Body of pancreas (tissue), 4 donors: ENCODE measurements at regions not wholly inside any gene's neighbourhood (a gene's known extent, or its start where the extent isn't known, plus 50 kb on each side); places are given as distances from the start of the nearest gene placed in this dataset.

Source experiments
- ATAC-seq: fragments of 150-250 bp; one replicate; pipeline ENCODE4 v1.9.1; 2016
- DNase-seq, 4 donors: peaks; one replicate each; pipeline ENCODE4 v3.0.0-alpha.2; 2019
- H3K27ac ChIP-seq, 4 donors: fragments of 200-600 bp; sonication (generic); 1 replicate in 3 of 4; 2 replicates in 1 of 4; pipeline versions ENCODE4 v1.5.1 to v1.6.1; 2016 to 2019; ENCODE audit warnings: mild to moderate bottlenecking in 1 of 4, mixed read lengths in 1 of 4, moderate library complexity in 1 of 4
- H3K27me3 ChIP-seq, 2 donors: fragments of 200-600 bp; sonication (generic); one replicate each; pipeline ENCODE4 v1.6.0; 2016; ENCODE audit warnings: mild to moderate bottlenecking in 1 of 2
- H3K36me3 ChIP-seq, 2 donors: fragments of 200-600 bp; sonication (generic); replicated peaks in 1 of 2; 2 replicates each; pipeline ENCODE4 v1.5.1; 2016; ENCODE audit warnings: low read depth in 2 of 2; ENCODE audit not compliant: insufficient read depth in 1 of 2
- H3K4me1 ChIP-seq: fragments of 200-600 bp; sonication (generic); one replicate; pipeline ENCODE4 v1.6.0; 2016
- H3K4me3 ChIP-seq, 2 donors: fragments of 200-600 bp; sonication (generic); 1 replicate in 1 of 2; 2 replicates in 1 of 2; pipeline ENCODE4 v1.5.1; 2016 to 2019
- H3K9me3 ChIP-seq, 3 donors: fragments of 200-600 bp; sonication (generic); 1 replicate in 2 of 3; 2 replicates in 1 of 3; pipeline ENCODE4 v1.5.1; 2016
- CTCF ChIP-seq, 7 experiments: fragments of 450-650 bp in 4 of 7; fragments of 200-600 bp in 3 of 7; sonication (generic) in 3 of 7; IDR thresholded peaks; one replicate each; pipeline ENCODE4 v1.5.1; 2016 to 2019; ENCODE audit warnings: antibody characterized with exemption in 7 of 7
- POLR2A ChIP-seq, 3 donors: fragments of 450-650 bp; IDR thresholded peaks; one replicate each; pipeline ENCODE4 v1.6.1; 2016; ENCODE audit warnings: antibody characterized with exemption in 3 of 3, mild to moderate bottlenecking in 2 of 3
- WGBS, 2 donors: methylation state at CpG; one replicate each; pipeline ENCODE4 v1.1.5; 2017; 5-methylcytosine and 5-hydroxymethylcytosine counted together
- intact Hi-C: fragments of 100-400 bp; cut with DNase I; formaldehyde crosslinking; loops from one replicate; pipeline ENCODE4 v1.15.1; 2023

DNA sequence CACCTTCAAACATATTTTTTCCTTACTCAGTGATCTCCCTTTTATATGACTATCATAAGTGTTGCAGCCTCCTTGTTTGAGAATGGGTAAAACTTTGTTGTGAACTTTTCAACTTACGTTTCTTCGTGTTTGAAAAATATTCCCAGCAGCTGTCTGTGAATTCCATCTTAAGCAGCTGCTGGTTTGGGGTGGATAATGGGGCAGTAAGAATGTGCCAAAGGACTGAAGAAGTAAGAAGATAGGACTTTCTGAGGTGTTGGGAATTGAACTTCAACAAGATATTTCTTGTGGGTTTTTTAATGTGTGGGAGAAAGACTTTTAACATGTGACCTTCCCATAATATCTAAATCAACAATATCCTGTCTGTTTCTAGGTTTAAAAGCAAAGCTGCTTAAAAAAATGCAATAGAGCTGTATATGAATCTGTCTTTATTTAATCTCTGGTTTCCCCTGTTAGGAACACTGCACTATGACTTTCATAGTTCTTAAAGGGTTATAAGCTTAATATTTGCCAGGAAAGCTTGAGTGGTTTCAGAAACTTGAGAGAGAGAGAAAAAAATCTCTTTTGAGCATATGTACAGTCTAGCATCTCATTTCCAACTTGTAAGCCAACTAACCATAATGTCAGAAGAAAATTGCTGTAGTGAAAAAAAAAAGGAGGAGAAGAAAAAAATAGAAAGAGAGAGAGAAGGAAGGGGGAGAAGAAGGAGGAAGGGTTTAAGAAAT lies 1659.2 kb upstream of the FLRT2 start:
- ATAC-seq: no peak
- no peaks in the 10 kb centered on the region for H3K9me3 ChIP-seq
- no peaks in the 10 kb centered on the region for H3K27me3 ChIP-seq
- H3K36me3 ChIP-seq: no peaks in the 10 kb centered on the region
- H3K4me1 ChIP-seq: no peaks in the 10 kb centered on the region
- DNase-seq: no peak
- H3K4me3 ChIP-seq: no peak overlapping the region
- H3K27ac ChIP-seq: no peak overlapping the region
- TF ChIP-seq POLR2A (IDR thresholded peaks at IDR 0.05) (no peak), CTCF (IDR thresholded peaks at IDR 0.05) (no peak)
- 73 to 83% methylated on average over 2 of the region's 2 CpGs for WGBS, 2 donors
- intact Hi-C loops: no loop called here

- H3K9me3 ChIP-seq: no peaks in the 10 kb centered on the region
- ATAC-seq (no peak), DNase-seq (no peak)
- no peak overlapping the region for H3K27ac ChIP-seq
- H3K36me3 ChIP-seq: no peaks in the 10 kb centered on the region
- intact Hi-C loops: no loop called here
- no peaks in the 10 kb centered on the region for H3K27me3 ChIP-seq
- no peaks in the 10 kb centered on the region for H3K4me1 ChIP-seq
- H3K4me3 ChIP-seq: no peak overlapping the region
- WGBS, 2 donors: 49 to 58% methylated on average over 3 of the region's 3 CpGs
- TF ChIP-seq CTCF (IDR thresholded peaks at IDR 0.05): no peak
- no peak for TF ChIP-seq POLR2A (IDR thresholded peaks at IDR 0.05)
These were observed 1656.3 kb upstream of the FLRT2 start for GRCh38 chr14:83873669-83874068.

- Histone ChIP-seq H3K27me3 (no peaks in the 10 kb centered on the region), H3K27ac (no peak overlapping the region), H3K9me3 (no peaks in the 10 kb centered on the region), H3K4me1 (no peaks in the 10 kb centered on the region), H3K4me3 (no peak overlapping the region), H3K36me3 (no peaks in the 10 kb centered on the region)
- DNase-seq (no peak), ATAC-seq (no peak)
- intact Hi-C loops: no loop called here
- 65 to 69% methylated on average over 1 of the region's 1 CpG for WGBS, 2 donors
- TF ChIP-seq CTCF (IDR thresholded peaks at IDR 0.05) (no peak), POLR2A (IDR thresholded peaks at IDR 0.05) (no peak)
These were observed 1655.3 kb upstream of the FLRT2 start for GRCh38 chr14:83874662-83875061.

- DNase-seq (no peak), ATAC-seq (no peak)
- Histone ChIP-seq H3K4me3 (no peak overlapping the region), H3K36me3 (no peaks in the 10 kb centered on the region), H3K27ac (no peak overlapping the region), H3K27me3 (no peaks in the 10 kb centered on the region), H3K9me3 (no peaks in the 10 kb centered on the region), H3K4me1 (no peaks in the 10 kb centered on the region)
- intact Hi-C loops: no loop called here
- no peak for TF ChIP-seq POLR2A (IDR thresholded peaks at IDR 0.05)
- no peak for TF ChIP-seq CTCF (IDR thresholded peaks at IDR 0.05)
- 59 to 71% methylated on average over 1 of the region's 1 CpG for WGBS, 2 donors
These were observed 1646.2 kb upstream of the FLRT2 start for GRCh38 chr14:83883732-83884131.

DNA sequence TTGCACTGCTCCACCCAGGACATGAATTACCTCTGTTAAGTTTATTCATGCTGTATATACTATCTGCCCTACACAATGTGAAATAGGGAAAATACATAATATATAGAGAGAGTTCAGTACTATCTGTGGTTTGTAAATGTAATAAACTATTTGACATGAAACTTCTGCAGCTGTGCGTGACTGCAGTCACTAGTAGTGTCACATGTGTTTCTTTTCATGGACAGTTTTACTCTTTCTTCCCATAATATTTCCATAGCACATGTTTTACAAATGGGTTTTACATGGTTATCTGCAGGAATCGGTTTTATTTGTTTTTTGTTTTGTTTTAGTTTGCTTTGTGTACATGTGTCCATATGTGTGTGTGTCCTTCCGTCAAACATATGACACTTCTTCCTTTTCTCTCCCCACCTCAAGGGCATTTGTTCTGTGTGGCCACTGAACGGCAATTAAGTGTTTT lies 1644.1 kb upstream of the FLRT2 start:
- no peak for ATAC-seq
- Histone ChIP-seq H3K27me3 (no peaks in the 10 kb centered on the region), H3K4me1 (no peaks in the 10 kb centered on the region), H3K9me3 (no peaks in the 10 kb centered on the region), H3K36me3 (no peaks in the 10 kb centered on the region), H3K27ac (no peak overlapping the region), H3K4me3 (no peak overlapping the region)
- DNase-seq: no peak
- WGBS, 2 donors: 36 to 62% methylated on average over 4 of the region's 4 CpGs
- intact Hi-C loops: no loop called here
- TF ChIP-seq CTCF (IDR thresholded peaks at IDR 0.05) (no peak), POLR2A (IDR thresholded peaks at IDR 0.05) (no peak)
